T47D (cell line): ENCODE measurements at regions not wholly inside any gene's neighbourhood (a gene's known extent, or its start where the extent isn't known, plus 50 kb on each side); places are given as distances from the start of the nearest gene placed in this dataset.

Experiments
- DNase-seq, 2 experiments: peaks; one replicate each; pipeline versions ENCODE4 v3.0.0 to v3.0.0-alpha.2; 2011 to 2012; ENCODE audit warnings: low read depth in 1 of 2, low spot score in 1 of 2
- JUND ChIP-seq: IDR thresholded peaks from 2 replicates; pipeline ENCODE4 v1.6.1; 2012; ENCODE audit warnings: low read depth
- in situ Hi-C: cut with HindIII; loops from 2 replicates; pipeline ENCODE4 v1.10.0; 2016; ENCODE audit warnings: low sequenced_read_pairs, low pct_unique_long_range_greater_than_20kb

GRCh38 chr2:2801458-2801857, 470.4 kb upstream of the MYT1L start:
- in situ Hi-C loops: no loop called here
- TF ChIP-seq JUND: no peak
- no peak for DNase-seq

GRCh38 chr2:2800697-2801096, 469.6 kb upstream of the MYT1L start:
- no peak for TF ChIP-seq JUND
- DNase-seq: no peak
- in situ Hi-C loops: no loop called here

- DNase-seq: no peak
- no peak for TF ChIP-seq JUND
- in situ Hi-C loops: no loop called here
Measured at GRCh38 chr2:2800001-2800400, 468.9 kb upstream of the MYT1L start.

- TF ChIP-seq JUND: no peak
- in situ Hi-C loops: no loop called here
- no peak for DNase-seq
Measured at GRCh38 chr2:2799151-2799697, 468.1 kb upstream of the MYT1L start.

GRCh38 chr2:2798337-2798736, 467.3 kb upstream of the MYT1L start:
- in situ Hi-C loops: no loop called here
- TF ChIP-seq JUND: no peak
- no peak for DNase-seq

GRCh38 chr2:2797797-2798196, 466.7 kb upstream of the MYT1L start:
- DNase-seq: no peak
- in situ Hi-C loops: no loop called here
- TF ChIP-seq JUND: no peak

- no peak for TF ChIP-seq JUND
- in situ Hi-C loops: no loop called here
- DNase-seq: no peak
Measured at GRCh38 chr2:2796207-2796606, 465.1 kb upstream of the MYT1L start.

- in situ Hi-C loops: no loop called here
- TF ChIP-seq JUND: no peak
- DNase-seq: no peak
Measured at GRCh38 chr2:2795438-2796091, 464.5 kb upstream of the MYT1L start.

GRCh38 chr2:2793925-2794560, 463.0 kb upstream of the MYT1L start:
- TF ChIP-seq JUND: no peak
- DNase-seq: no peak

GRCh38 chr2:2793514-2793913, 462.4 kb upstream of the MYT1L start:
- no peak for TF ChIP-seq JUND
- no peak for DNase-seq
- in situ Hi-C loops: no loop called here

More at GRCh38 chr2:2793925-2794560, 463.0 kb upstream of the MYT1L start:
- in situ Hi-C loops: no loop called here

GRCh38 chr2:2791606-2792005, 460.5 kb upstream of the MYT1L start:
- in situ Hi-C loops: no loop called here
- no peak for DNase-seq

GRCh38 chr2:2791031-2791430, 460.0 kb upstream of the MYT1L start:
- in situ Hi-C loops: no loop called here
- no peak for DNase-seq
- TF ChIP-seq JUND: no peak

More at GRCh38 chr2:2791606-2792005, 460.5 kb upstream of the MYT1L start:
- TF ChIP-seq JUND: no peak

- DNase-seq: no peak
- TF ChIP-seq JUND: no peak
- in situ Hi-C loops: no loop called here
Measured at GRCh38 chr2:2788076-2788475, 457.0 kb upstream of the MYT1L start.
